Cardiac fibroblast (primary cell): ENCODE measurements at regions not wholly inside any gene's neighbourhood (a gene's known extent, or its start where the extent isn't known, plus 50 kb on each side); places are given as distances from the start of the nearest gene placed in this dataset.

Source experiments
- DNase-seq, 2 donors: peaks; one replicate each; pipeline versions ENCODE4 v3.0.0 to v3.0.0-alpha.2; 2010; ENCODE audit warnings: low read depth in 2 of 2
- H3K4me3 ChIP-seq, 2 donors: replicated peaks in 1 of 2; 1 replicate in 1 of 2; 2 replicates in 1 of 2; pipeline ENCODE4 v1.5.1; 2011; ENCODE audit warnings: low read depth in 2 of 2, low read length in 2 of 2, mild to moderate bottlenecking in 2 of 2, moderate library complexity in 1 of 2
- CTCF ChIP-seq: IDR thresholded peaks from one replicate; pipeline ENCODE4 v1.5.1; 2011; ENCODE audit warnings: low read depth, mild to moderate bottlenecking, low read length, inconsistent platforms

- peak; percentile 53 to 80 for DNase-seq
- peak; percentile 43 for TF ChIP-seq CTCF
- no peak overlapping the region for H3K4me3 ChIP-seq
These were observed 179.2 kb downstream of the SLC7A11 start for GRCh38 chr4:138062929-138063328.

GRCh38 chr4:138056541-138056940 lies 185.6 kb downstream of the SLC7A11 start:
- H3K4me3 ChIP-seq, result no peak overlapping the region
- no peak for DNase-seq

GRCh38 chr4:138055890-138056289 lies 186.3 kb downstream of the SLC7A11 start:
- TF ChIP-seq CTCF, result no peak
- no peak overlapping the region for H3K4me3 ChIP-seq
- peak in 1 of 2 donors; percentile 59 for DNase-seq

More at GRCh38 chr4:138056541-138056940, 185.6 kb downstream of the SLC7A11 start:
- no peak for TF ChIP-seq CTCF

GRCh38 chr4:138053641-138054301 lies 188.4 kb downstream of the SLC7A11 start:
- peak; percentile 83 to 91 for DNase-seq
- H3K4me3 ChIP-seq, result peak overlapping the region in 1 of 2 donors; percentile 22
- no peak for TF ChIP-seq CTCF

- peak in 1 of 2 donors; percentile 12 for DNase-seq
- H3K4me3 ChIP-seq, result peak overlapping the region; percentile 8 to 30
- no peak for TF ChIP-seq CTCF
These were observed 189.1 kb downstream of the SLC7A11 start for GRCh38 chr4:138052806-138053632.

GRCh38 chr4:138051157-138051556 lies 191.0 kb downstream of the SLC7A11 start:
- H3K4me3 ChIP-seq, result no peak overlapping the region
- DNase-seq, result peak in 1 of 2 donors; percentile 61
- no peak for TF ChIP-seq CTCF
